ENCODE measurements at regions not wholly inside any gene's neighbourhood (a gene's known extent, or its start where the extent isn't known, plus 50 kb on each side); places are given as distances from the start of the nearest gene placed in this dataset.

GRCh38 chr9:18106006-18106560 is 367.9 kb upstream of the ADAMTSL1 start:
- no peak overlapping the region for H3K4me3 ChIP-seq (ENCODE audit: low read length)
- TF ChIP-seq EZH2phosphoT487 (IDR thresholded peaks at IDR 0.05; ENCODE audit: low read depth) (no peak), CTCF (IDR thresholded peaks at IDR 0.05; ENCODE audit: low read depth, low read length) (no peak)
- H3K4me1 ChIP-seq (ENCODE audit: low read length): no peaks in the 10 kb centered on the region
- no peak overlapping the region for H2AFZ ChIP-seq (ENCODE audit: low read depth, low read length)
- no peak overlapping the region for H3K4me2 ChIP-seq (ENCODE audit: low read length)
- peaks cover 5% of the 10 kb centered on the region; the same call in 1 of the 2 replicates for H3K27me3 ChIP-seq (ENCODE audit: low read depth, low read length)
- H3K9ac ChIP-seq (ENCODE audit: low read length): no peak overlapping the region
- H3K36me3 ChIP-seq (replicated peaks; ENCODE audit: low read depth, low read length): no peaks in the 10 kb centered on the region
- H3K9me3 ChIP-seq (ENCODE audit: insufficient read depth, low read length): no peaks in the 10 kb centered on the region
- H3K27ac ChIP-seq (ENCODE audit: low read length): no peak overlapping the region
- H3K79me2 ChIP-seq (ENCODE audit: low read length): no peaks in the 10 kb centered on the region
- H4K20me1 ChIP-seq (ENCODE audit: insufficient read depth, low read length): no peaks in the 10 kb centered on the region

- Histone ChIP-seq H3K4me2 (ENCODE audit: low read length) (no peak overlapping the region), H3K4me1 (ENCODE audit: low read length) (no peaks in the 10 kb centered on the region), H3K9ac (ENCODE audit: low read length) (no peak overlapping the region), H3K79me2 (ENCODE audit: low read length) (no peaks in the 10 kb centered on the region), H3K36me3 (replicated peaks; ENCODE audit: low read depth, low read length) (no peaks in the 10 kb centered on the region), H2AFZ (ENCODE audit: low read depth, low read length) (no peak overlapping the region), H3K27ac (ENCODE audit: low read length) (no peak overlapping the region), H3K4me3 (ENCODE audit: low read length) (no peak overlapping the region), H3K27me3 (ENCODE audit: low read depth, low read length) (peaks cover 5% of the 10 kb centered on the region; the same call in 1 of the 2 replicates), H4K20me1 (ENCODE audit: insufficient read depth, low read length) (no peaks in the 10 kb centered on the region), H3K9me3 (ENCODE audit: insufficient read depth, low read length) (no peaks in the 10 kb centered on the region)
- TF ChIP-seq CTCF (IDR thresholded peaks at IDR 0.05; ENCODE audit: low read depth, low read length) (no peak), EZH2phosphoT487 (IDR thresholded peaks at IDR 0.05; ENCODE audit: low read depth) (no peak)
These were observed 364.3 kb upstream of the ADAMTSL1 start for GRCh38 chr9:18109675-18110074.

- Histone ChIP-seq H3K9ac (ENCODE audit: low read length) (no peak overlapping the region), H3K36me3 (replicated peaks; ENCODE audit: low read depth, low read length) (no peaks in the 10 kb centered on the region), H3K27ac (ENCODE audit: low read length) (no peak overlapping the region), H3K4me1 (ENCODE audit: low read length) (no peaks in the 10 kb centered on the region), H3K4me2 (ENCODE audit: low read length) (no peak overlapping the region), H2AFZ (ENCODE audit: low read depth, low read length) (no peak overlapping the region), H4K20me1 (ENCODE audit: insufficient read depth, low read length) (no peaks in the 10 kb centered on the region), H3K27me3 (ENCODE audit: low read depth, low read length) (peaks cover 2% of the 10 kb centered on the region; the same call in 1 of the 2 replicates), H3K79me2 (ENCODE audit: low read length) (no peaks in the 10 kb centered on the region), H3K4me3 (ENCODE audit: low read length) (no peak overlapping the region), H3K9me3 (ENCODE audit: insufficient read depth, low read length) (no peaks in the 10 kb centered on the region)
- no peak for TF ChIP-seq CTCF (IDR thresholded peaks at IDR 0.05; ENCODE audit: low read depth, low read length)
- TF ChIP-seq EZH2phosphoT487 (IDR thresholded peaks at IDR 0.05; ENCODE audit: low read depth): no peak
These were observed 362.8 kb upstream of the ADAMTSL1 start for GRCh38 chr9:18111146-18111545.

GRCh38 chr9:18114559-18115475 is 359.1 kb upstream of the ADAMTSL1 start:
- Histone ChIP-seq H3K4me1 (ENCODE audit: low read length) (no peaks in the 10 kb centered on the region), H4K20me1 (ENCODE audit: insufficient read depth, low read length) (no peaks in the 10 kb centered on the region), H3K4me2 (ENCODE audit: low read length) (no peak overlapping the region), H3K9ac (ENCODE audit: low read length) (no peak overlapping the region), H2AFZ (ENCODE audit: low read depth, low read length) (no peak overlapping the region), H3K4me3 (ENCODE audit: low read length) (no peak overlapping the region), H3K79me2 (ENCODE audit: low read length) (no peaks in the 10 kb centered on the region), H3K9me3 (ENCODE audit: insufficient read depth, low read length) (no peaks in the 10 kb centered on the region), H3K36me3 (replicated peaks; ENCODE audit: low read depth, low read length) (no peaks in the 10 kb centered on the region), H3K27ac (ENCODE audit: low read length) (no peak overlapping the region), H3K27me3 (ENCODE audit: low read depth, low read length) (no peaks in the 10 kb centered on the region)
- TF ChIP-seq EZH2phosphoT487 (IDR thresholded peaks at IDR 0.05; ENCODE audit: low read depth): no peak
- TF ChIP-seq CTCF (IDR thresholded peaks at IDR 0.05; ENCODE audit: low read depth, low read length): no peak
